22Rv1 (cell line): ENCODE measurements at regions not wholly inside any gene's neighbourhood (a gene's known extent, or its start where the extent isn't known, plus 50 kb on each side); places are given as distances from the start of the nearest gene placed in this dataset.

Experiments
- H3K27ac ChIP-seq: fragments of 450-650 bp; 2 replicates; pipeline ENCODE4 v1.5.1; 2017
- ZFX ChIP-seq: fragments of 450-650 bp; IDR thresholded peaks from 2 replicates; pipeline ENCODE4 v1.6.1; 2017; ENCODE audit warnings: antibody characterized with exemption, borderline replicate concordance
- TF ChIP-seq, protein P1 (sequence below): fragments of 450-650 bp; IDR thresholded peaks from 2 replicates; pipeline ENCODE4 v1.5.1; 2017; ENCODE audit warnings: mild to moderate bottlenecking

DNA sequence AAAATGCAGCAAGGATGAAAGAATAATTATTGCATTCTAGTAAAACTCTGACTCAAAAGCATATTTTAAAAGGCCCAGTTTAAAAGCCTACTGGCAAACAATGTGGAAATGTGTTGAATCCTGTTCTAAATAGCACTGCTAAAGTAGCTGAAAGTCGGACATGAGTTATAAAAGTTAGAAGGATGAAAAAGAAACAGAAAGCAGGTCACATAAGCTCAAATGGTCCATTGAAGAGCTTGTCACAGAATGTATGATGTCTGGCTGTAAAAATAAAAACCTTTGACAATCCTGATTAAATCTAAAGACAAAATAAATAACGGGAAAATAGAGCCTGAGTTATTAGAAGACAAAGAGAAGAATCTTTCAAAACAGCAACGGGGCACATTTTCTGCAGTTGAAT, 218.6 kb upstream of the UFL1 start:
- TF ChIP-seq, protein P1, sequence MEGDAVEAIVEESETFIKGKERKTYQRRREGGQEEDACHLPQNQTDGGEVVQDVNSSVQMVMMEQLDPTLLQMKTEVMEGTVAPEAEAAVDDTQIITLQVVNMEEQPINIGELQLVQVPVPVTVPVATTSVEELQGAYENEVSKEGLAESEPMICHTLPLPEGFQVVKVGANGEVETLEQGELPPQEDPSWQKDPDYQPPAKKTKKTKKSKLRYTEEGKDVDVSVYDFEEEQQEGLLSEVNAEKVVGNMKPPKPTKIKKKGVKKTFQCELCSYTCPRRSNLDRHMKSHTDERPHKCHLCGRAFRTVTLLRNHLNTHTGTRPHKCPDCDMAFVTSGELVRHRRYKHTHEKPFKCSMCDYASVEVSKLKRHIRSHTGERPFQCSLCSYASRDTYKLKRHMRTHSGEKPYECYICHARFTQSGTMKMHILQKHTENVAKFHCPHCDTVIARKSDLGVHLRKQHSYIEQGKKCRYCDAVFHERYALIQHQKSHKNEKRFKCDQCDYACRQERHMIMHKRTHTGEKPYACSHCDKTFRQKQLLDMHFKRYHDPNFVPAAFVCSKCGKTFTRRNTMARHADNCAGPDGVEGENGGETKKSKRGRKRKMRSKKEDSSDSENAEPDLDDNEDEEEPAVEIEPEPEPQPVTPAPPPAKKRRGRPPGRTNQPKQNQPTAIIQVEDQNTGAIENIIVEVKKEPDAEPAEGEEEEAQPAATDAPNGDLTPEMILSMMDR: no peak
- no peak for TF ChIP-seq ZFX
- H3K27ac ChIP-seq: no peak overlapping the region

- H3K27ac ChIP-seq: no peak overlapping the region
- TF ChIP-seq, protein P1: no peak
- TF ChIP-seq ZFX: no peak
These were observed 216.6 kb upstream of the UFL1 start for GRCh38 chr6:96304997-96305396.

DNA sequence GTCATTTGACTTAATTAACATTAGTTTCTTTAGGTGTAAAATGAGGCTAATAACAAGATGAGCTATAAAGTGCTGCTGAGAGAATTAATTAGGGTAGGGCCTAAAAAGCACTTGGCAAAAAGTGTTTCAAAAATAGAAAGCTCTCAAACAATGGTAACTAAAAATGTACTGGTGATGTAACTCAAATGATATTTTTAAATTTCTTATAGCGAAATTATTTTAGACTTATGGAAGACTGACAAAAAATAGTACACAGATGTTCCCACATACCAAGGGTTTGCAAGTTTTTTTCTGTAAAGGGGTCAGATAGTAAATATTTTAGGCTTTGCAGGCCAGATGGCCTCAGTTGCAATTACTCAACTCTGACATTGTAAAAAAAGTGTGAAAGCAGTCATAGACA, 190.7 kb upstream of the UFL1 start:
- TF ChIP-seq, protein P1: no peak
- TF ChIP-seq ZFX: no peak
- H3K27ac ChIP-seq: no peak overlapping the region

GRCh38 chr6:96340164-96340563, 181.4 kb upstream of the UFL1 start:
- TF ChIP-seq, protein P1: no peak
- no peak for TF ChIP-seq ZFX
- H3K27ac ChIP-seq: no peak overlapping the region

- TF ChIP-seq, protein P1: no peak
- TF ChIP-seq ZFX: no peak
- H3K27ac ChIP-seq: no peak overlapping the region
These were observed 176.1 kb upstream of the UFL1 start for GRCh38 chr6:96345501-96345900.

DNA sequence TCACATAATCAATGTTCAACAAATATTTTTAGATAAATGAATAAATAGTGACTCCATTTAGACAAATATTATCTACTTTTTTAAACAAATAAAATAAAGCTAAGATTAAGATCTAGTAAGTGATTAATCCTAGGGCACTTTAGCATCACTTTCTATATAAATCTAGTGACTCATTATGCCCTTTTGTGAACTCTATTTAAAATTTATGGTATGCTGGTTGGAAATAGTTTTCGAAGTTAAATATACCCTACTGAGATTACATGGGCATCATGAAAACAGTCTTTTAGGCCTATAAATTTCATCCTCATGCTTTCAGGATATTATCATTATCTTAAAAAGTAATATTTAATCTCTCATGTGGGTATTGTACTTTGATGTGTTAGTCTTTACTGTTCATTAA, 140.4 kb upstream of the UFL1 start:
- H3K27ac ChIP-seq: no peak overlapping the region
- TF ChIP-seq, protein P1: no peak
- TF ChIP-seq ZFX: no peak

GRCh38 chr6:96391776-96392360, 129.7 kb upstream of the UFL1 start:
- TF ChIP-seq ZFX: no peak
- TF ChIP-seq, protein P1: no peak
- H3K27ac ChIP-seq: no peak overlapping the region
